COLO829 (cell line): ENCODE measurements at regions not wholly inside any gene's neighbourhood (a gene's known extent, or its start where the extent isn't known, plus 50 kb on each side); places are given as distances from the start of the nearest gene placed in this dataset.

Experiments used
- DNase-seq: peaks from one replicate; pipeline ENCODE4 v3.0.0; 2012; ENCODE audit warnings: low spot score

DNA sequence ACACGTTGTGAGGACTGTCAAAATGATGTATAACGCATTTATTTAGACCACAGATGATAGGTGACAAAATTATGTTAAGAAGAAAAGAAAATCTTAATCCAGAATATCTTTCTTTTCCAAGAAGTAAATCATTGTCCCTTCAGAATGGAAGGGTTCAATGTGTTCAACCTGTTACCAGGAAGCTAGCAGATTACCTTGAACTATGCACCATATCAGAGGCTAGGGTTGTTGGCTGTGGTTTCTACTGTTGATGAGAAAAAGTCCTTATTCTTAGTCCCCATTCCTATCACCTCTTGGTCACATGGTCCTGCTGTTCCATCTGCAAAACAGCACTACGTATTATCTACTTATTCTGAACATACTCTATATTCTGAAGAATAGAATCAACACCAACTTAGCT lies 339.5 kb upstream of the CADM1 start:
- DNase-seq = no peak

GRCh38 chr11:115843111-115843510 lies 338.9 kb upstream of the CADM1 start:
- DNase-seq = no peak

DNA sequence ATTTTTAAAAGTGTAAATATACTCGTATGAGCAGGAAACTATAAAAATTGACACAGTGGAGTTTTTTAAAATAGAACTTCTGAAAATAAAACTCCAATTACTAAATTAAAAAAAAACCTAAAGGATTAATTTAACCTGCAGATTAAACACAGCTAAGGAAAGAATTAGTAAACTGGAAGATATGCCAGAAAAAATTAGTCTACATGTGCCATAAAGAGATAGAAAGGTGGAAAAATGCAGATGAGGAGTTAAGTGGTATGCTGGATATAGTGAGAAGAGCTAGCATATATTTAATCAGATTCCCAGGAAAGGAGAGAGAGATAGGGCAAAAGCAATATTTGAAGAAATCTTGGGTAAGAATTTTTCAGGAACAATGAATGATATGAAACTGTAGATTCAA lies 315.8 kb upstream of the CADM1 start:
- DNase-seq = no peak

DNA sequence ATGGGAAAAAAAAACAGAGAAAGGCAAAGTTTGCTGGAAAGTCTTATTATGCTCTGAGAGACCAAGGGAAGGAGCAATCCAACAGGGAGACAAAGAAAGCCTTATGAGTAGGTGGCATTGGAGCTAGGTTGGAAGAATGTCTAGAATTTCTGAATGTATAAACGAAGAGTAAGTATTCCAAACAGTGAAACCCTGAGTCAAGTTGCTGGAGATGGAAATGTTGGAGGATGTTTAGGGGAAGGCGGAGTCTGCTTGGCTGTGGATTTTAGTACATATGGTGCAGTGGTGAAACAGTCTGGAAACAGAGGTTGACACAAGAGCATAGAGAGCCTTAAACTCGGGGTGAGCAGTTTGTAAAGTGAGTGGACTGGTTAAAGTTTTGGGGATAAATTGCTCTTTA lies 314.8 kb upstream of the CADM1 start:
- peak; percentile 43 for DNase-seq

DNA sequence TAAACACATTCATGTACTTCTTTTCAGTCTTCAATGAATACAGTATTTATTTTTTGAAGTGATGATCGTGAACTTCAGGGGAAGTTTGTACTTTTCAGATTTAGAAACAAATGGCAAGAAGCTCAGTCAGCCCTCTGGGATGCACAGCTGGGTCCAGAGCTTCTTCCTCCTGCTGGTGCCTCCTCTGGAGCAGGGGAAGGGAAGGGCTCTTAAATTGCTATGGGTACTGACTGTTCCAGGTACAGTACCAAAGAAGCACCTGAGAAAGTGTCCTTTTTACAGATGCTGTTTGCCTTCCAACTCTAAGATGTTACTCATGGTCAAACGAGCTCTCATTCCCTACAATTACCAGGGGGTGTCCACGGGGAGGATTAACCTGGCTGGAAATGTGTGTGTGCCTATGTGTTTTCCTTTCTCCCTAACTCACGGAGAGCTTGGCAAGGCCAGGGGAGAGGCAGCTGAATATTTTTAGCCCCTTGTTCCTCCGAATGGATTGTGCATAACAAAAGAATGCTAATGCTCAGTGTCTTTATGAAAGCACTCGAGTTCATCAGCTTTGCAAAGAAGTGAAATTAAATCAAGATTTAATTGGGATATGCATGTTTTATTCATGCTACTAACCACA lies 313.7 kb upstream of the CADM1 start:
- DNase-seq = no peak

GRCh38 chr11:115808351-115808940 lies 304.2 kb upstream of the CADM1 start:
- DNase-seq = no peak

DNA sequence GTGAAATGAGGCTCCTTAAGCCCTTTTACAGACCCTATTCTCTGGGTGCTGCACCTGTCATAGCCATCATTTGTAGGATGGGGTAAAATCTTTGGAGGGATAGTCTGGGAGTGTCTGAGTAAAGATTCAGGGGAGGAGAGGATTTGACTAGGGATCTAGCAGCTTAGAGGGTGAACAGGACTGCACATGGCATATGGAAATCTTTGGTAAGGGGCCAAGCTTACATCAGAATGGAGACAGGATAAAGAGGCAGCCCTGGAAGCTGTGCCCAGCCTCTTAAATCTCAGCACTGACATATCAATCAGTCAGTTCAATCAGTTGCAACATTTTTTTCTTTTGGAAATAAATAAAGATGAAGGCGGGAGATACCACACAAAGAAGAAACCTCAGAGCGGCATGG lies 301.8 kb upstream of the CADM1 start:
- DNase-seq = no peak

DNA sequence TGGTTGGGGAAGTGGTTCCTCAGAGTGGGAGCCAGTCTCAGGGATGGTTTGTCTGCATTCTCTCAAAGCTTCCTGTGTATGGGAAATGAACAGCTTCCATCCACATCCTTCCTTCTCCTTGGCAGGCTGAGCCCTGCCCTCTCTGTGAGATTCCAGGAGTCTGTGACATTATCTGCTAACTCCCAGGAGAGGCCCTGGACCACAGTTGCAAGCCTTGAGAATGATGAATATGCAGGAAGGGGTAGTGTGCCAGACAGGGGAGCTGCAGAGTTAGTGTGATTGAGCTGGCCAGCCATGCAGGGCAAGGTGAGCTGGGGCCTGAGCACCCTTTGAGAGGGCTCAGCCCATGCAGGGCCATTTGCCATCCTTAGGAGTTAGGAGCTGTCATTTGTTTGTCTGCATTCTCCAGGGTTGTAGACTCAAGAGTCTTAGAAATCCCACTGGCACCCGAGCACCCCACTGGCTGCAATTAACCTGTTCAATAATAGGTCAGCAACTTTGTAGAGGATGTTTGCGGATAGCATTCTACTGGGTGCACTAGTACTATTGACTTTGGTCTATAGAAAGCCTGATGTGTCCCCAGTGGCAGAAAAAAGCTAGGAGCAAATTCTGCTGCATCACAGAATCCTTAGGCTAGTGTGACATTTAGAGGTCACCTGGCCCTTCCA lies 299.0 kb upstream of the CADM1 start:
- DNase-seq = no peak

- no peak for DNase-seq
These were observed 298.4 kb upstream of the CADM1 start for GRCh38 chr11:115802641-115803040.

GRCh38 chr11:115792903-115793302 lies 288.7 kb upstream of the CADM1 start:
- no peak for DNase-seq

- DNase-seq = no peak
These were observed 283.1 kb upstream of the CADM1 start for GRCh38 chr11:115787302-115787701.

DNA sequence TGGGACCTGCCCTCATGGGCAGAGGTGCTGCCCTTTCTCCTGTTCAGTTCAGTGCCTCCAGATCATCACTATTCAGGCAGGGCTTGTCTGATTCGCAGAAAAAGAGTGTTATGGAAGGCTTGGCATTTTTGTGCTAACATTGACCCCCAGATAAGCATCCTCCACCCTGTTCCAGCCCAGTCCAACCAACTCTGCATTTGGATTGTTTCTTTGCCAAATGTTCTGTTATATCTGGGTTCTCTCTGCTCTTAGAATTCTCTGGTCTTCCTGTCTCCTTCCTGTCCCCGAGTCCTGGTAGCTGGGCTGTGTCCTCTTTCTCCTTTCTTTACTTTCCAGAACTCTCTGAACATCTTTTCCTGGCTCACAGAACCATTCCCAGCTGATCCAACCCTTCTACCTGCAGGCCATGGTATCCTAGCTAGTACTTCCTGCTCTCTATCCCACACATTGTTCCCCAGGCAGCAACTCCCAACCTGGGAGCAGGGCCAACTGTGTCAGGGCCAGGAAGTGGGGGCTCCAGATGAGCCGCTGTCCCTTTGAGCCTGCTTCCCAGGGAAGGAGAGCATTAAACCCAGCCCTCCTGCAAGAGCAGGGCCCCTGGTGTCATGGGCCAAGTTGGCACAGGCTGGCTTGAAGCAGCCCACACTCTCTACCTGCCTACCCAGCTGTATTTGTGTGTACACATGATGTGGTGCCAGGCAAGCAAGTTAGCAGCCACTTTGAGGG lies 280.7 kb upstream of the CADM1 start:
- no peak for DNase-seq

GRCh38 chr11:115780646-115781362 lies 276.6 kb upstream of the CADM1 start:
- no peak for DNase-seq

DNA sequence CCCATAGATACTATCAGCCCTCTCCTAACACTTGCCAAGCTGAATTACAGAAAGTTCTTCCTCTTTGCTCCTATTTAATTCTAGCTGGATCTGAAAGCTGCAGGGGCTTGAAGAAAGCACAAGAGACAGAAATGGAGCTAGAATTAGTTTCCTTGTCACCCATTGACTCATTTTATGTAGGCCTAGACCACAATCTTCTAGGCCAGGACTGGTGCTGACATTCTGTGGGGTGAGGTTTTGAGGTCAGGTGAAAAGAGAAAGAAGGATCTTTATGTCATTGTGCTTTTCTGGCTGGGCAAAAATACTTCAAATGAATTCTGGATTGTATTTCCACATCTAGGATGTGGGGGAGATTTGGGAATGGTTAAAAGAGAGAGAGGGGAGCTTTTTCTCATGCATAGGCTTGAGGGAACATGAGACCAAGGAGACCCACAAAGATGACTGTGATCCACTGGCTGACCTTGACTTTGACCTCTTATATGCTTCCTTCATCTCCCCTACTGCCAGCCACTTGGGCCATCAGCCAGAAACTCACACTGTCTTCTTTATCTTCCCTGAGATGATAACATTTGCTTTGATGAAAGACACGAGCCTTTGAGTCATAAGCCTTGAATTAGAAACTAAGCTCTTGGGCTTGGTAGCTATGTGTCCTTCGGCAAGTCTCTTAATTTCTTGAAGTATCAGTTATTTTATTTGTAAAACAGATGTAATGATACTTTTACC lies 274.9 kb upstream of the CADM1 start:
- peak; percentile 74 for DNase-seq

DNA sequence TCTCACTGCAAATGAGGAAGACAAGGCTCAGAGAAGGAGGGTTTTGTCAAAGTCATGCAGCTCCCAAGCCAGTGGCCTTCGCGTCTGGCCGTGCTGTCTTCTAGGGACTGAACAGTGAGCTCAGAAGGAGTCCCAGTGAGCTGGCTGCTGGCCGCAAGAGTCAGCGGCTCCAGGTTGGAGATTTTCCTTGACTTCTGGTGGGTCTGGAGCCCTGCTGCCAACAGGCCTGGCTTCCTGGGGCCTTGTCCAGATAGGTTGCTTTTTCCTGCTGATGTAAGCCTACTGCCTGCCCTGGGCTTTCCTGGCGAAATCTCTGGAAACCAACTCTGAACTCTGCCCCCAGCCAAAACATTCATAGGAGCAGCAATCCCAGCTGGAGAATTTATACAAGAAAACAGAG lies 272.7 kb upstream of the CADM1 start:
- DNase-seq = no peak

DNA sequence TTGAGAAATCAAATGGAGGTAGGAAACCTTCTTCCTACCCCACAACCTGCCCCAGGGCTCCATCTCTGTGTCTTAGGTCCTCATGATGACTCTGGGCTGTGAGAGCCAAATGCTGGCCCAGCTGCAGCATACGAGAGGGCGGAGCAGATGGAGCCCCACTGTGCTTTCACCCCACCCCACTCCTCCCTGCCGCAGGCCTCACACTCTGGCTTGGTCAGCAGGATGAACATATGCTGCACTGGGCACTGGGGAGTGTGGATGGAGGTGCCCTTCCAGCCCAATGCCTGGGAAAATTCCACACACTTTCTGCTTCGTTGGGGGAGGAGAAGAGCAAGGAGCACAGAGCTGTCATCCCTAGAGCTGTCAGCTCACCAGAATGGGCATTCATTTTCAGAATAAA lies 271.6 kb upstream of the CADM1 start:
- no peak for DNase-seq

DNA sequence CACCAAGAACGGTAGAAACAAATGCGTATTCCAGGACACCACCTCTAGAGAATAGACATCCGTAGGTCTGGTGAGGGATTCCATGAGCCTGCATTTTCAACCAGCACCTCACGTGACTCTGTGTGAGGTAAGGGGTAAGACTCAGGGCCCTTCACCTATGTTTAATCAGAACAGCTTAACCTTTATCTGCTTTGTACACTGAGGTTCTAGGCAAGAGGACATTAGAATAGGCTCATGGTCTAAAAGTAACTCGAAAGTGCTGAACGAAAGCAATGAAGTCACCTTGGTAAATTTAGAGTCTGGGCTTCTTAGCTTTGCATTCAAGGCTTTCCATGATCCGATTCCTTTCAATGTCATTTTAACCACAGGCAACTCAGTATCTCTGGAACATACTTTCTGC lies 270.5 kb upstream of the CADM1 start:
- no peak for DNase-seq

DNA sequence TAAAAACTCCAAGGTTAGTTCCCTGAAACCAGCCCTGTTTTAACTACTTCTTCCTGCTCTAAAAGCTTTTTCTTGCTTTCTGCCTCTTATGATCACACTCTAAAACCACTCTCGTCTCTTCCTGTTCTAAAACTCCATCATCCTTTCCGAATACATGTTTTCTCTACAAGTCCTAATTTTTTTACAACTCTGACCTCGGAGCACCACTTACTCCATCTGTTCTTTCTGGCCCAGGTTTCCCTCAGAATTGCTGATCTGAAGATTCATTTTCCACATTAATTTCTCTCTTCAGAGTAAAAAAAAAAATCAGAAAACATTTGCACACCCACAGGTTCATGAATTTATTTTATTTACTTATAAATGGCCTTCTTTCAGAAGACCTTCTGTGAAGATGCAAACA lies 265.7 kb upstream of the CADM1 start:
- no peak for DNase-seq

DNA sequence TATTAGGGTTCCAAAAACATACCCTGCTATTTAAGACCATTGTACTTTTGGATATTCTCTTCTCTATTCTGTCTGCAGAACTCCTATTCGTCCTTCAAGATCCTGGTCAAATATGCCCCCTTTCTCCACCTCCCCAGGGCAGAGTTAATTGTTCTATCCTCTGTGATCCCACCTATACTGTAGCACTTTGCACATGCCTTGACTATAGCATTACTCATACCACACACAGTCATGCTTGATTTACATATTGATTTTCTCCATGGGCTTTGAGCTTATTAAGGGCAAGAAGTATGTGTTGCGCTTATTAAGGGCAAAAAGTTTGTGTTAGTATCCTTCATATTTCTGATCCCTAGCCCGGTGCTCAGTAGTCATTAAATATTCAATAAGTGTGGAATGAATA lies 263.7 kb upstream of the CADM1 start:
- DNase-seq = no peak

- DNase-seq = no peak
These were observed 263.0 kb upstream of the CADM1 start for GRCh38 chr11:115767047-115767802.

- DNase-seq = no peak
These were observed 262.3 kb upstream of the CADM1 start for GRCh38 chr11:115766561-115766960.
